DMS114 treated with DMSO at 0.1 percent for 48 hours (cell line): ENCODE measurements at regions not wholly inside any gene's neighbourhood (a gene's known extent, or its start where the extent isn't known, plus 50 kb on each side); places are given as distances from the start of the nearest gene placed in this dataset.

Experiments used
- DNase-seq: peaks from one replicate; lab custom pipeline; 2025; ENCODE audit not compliant: unreplicated experiment; lab: John Stamatoyannopoulos, UW

GRCh38 chr6:137775227-137775626 lies 91.8 kb upstream of the TNFAIP3 start:
- no peak for DNase-seq

- DNase-seq, result no peak
Measured at GRCh38 chr6:137775720-137776119, 91.3 kb upstream of the TNFAIP3 start.

GRCh38 chr6:137776256-137776655 lies 90.8 kb upstream of the TNFAIP3 start:
- DNase-seq, result no peak

GRCh38 chr6:137776786-137777686 lies 90.0 kb upstream of the TNFAIP3 start:
- no peak for DNase-seq

GRCh38 chr6:137777687-137778075 lies 89.4 kb upstream of the TNFAIP3 start:
- no peak for DNase-seq

- no peak for DNase-seq
Measured at GRCh38 chr6:137779982-137780381, 87.1 kb upstream of the TNFAIP3 start.

- DNase-seq, result no peak
Measured at GRCh38 chr6:137780447-137781034, 86.5 kb upstream of the TNFAIP3 start.

- no peak for DNase-seq
Measured at GRCh38 chr6:137781639-137782038, 85.4 kb upstream of the TNFAIP3 start.

- no peak for DNase-seq
Measured at GRCh38 chr6:137782166-137783039, 84.7 kb upstream of the TNFAIP3 start.

- no peak for DNase-seq
Measured at GRCh38 chr6:137783710-137784109, 83.3 kb upstream of the TNFAIP3 start.

- DNase-seq, result no peak
Measured at GRCh38 chr6:137784583-137784982, 82.5 kb upstream of the TNFAIP3 start.

- no peak for DNase-seq
Measured at GRCh38 chr6:137787016-137787415, 80.0 kb upstream of the TNFAIP3 start.

GRCh38 chr6:137788248-137788647 lies 78.8 kb upstream of the TNFAIP3 start:
- no peak for DNase-seq

GRCh38 chr6:137791281-137792159 lies 75.5 kb upstream of the TNFAIP3 start:
- DNase-seq, result no peak

GRCh38 chr6:137792160-137793033 lies 74.7 kb upstream of the TNFAIP3 start:
- no peak for DNase-seq

GRCh38 chr6:137793805-137794515 lies 73.1 kb upstream of the TNFAIP3 start:
- DNase-seq, result no peak

GRCh38 chr6:137794516-137795201 lies 72.4 kb upstream of the TNFAIP3 start:
- no peak for DNase-seq

- no peak for DNase-seq
Measured at GRCh38 chr6:137795501-137795900, 71.6 kb upstream of the TNFAIP3 start.
